Fibroblast of upper back skin (primary cell): ENCODE measurements at regions not wholly inside any gene's neighbourhood (a gene's known extent, or its start where the extent isn't known, plus 50 kb on each side); places are given as distances from the start of the nearest gene placed in this dataset.
A peak's percentile ranks its signal among the peaks of the same experiment; 100 is the strongest.

ENCODE experiments used
- DNase-seq: peaks from one replicate; pipeline ENCODE4 v3.0.0-alpha.2; 2013

- DNase-seq, result no peak
These were observed 117.2 kb downstream of the IRS2 start for GRCh38 chr13:109669234-109669612.

GRCh38 chr13:109668433-109669233, 117.8 kb downstream of the IRS2 start:
- DNase-seq, result no peak

- no peak for DNase-seq
These were observed 118.5 kb downstream of the IRS2 start for GRCh38 chr13:109667807-109668291.

GRCh38 chr13:109667056-109667455, 119.3 kb downstream of the IRS2 start:
- peak; percentile 34 for DNase-seq

GRCh38 chr13:109666656-109667055, 119.7 kb downstream of the IRS2 start:
- no peak for DNase-seq

GRCh38 chr13:109665781-109666249, 120.6 kb downstream of the IRS2 start:
- DNase-seq, result no peak

GRCh38 chr13:109665240-109665639, 121.1 kb downstream of the IRS2 start:
- DNase-seq, result no peak

GRCh38 chr13:109657395-109657794, 129.0 kb downstream of the IRS2 start:
- DNase-seq, result no peak

GRCh38 chr13:109656206-109656605, 130.2 kb downstream of the IRS2 start:
- no peak for DNase-seq

GRCh38 chr13:109655611-109656010, 130.8 kb downstream of the IRS2 start:
- DNase-seq, result no peak

- DNase-seq, result peak; percentile 61
These were observed 131.2 kb downstream of the IRS2 start for GRCh38 chr13:109655206-109655600.

- DNase-seq, result peak; percentile 16
These were observed 131.8 kb downstream of the IRS2 start for GRCh38 chr13:109654341-109655205.

GRCh38 chr13:109652531-109652930, 133.9 kb downstream of the IRS2 start:
- DNase-seq, result peak; percentile 10

GRCh38 chr13:109651854-109652253, 134.5 kb downstream of the IRS2 start:
- no peak for DNase-seq

- no peak for DNase-seq
These were observed 135.1 kb downstream of the IRS2 start for GRCh38 chr13:109651311-109651710.

- DNase-seq, result no peak
These were observed 135.5 kb downstream of the IRS2 start for GRCh38 chr13:109650861-109651260.

- DNase-seq, result no peak
These were observed 136.7 kb downstream of the IRS2 start for GRCh38 chr13:109649713-109650112.

- DNase-seq, result no peak
These were observed 138.7 kb downstream of the IRS2 start for GRCh38 chr13:109647699-109648098.

- DNase-seq, result peak; percentile 57
These were observed 139.3 kb downstream of the IRS2 start for GRCh38 chr13:109647053-109647452.

GRCh38 chr13:109646423-109646822, 140.0 kb downstream of the IRS2 start:
- no peak for DNase-seq

- DNase-seq, result no peak
These were observed 140.6 kb downstream of the IRS2 start for GRCh38 chr13:109645831-109646230.

GRCh38 chr13:109644956-109645355, 141.4 kb downstream of the IRS2 start:
- no peak for DNase-seq

- no peak for DNase-seq
These were observed 142.2 kb downstream of the IRS2 start for GRCh38 chr13:109644069-109644750.
